DOHH2 (cell line): ENCODE measurements at regions not wholly inside any gene's neighbourhood (a gene's known extent, or its start where the extent isn't known, plus 50 kb on each side); places are given as distances from the start of the nearest gene placed in this dataset.

ENCODE experiments used
- EZH2phosphoT487 ChIP-seq: fragments of 200-600 bp; sonication (generic); IDR thresholded peaks from 2 replicates; pipeline ENCODE4 v1.6.1; 2017; ENCODE audit warnings: borderline replicate concordance, mild to moderate bottlenecking, antibody characterized with exemption, low read length, moderate library complexity, mixed read lengths
- TF ChIP-seq, protein P1 (sequence below): fragments of 200-600 bp; sonication (generic); IDR thresholded peaks from one replicate; pipeline ENCODE4 v1.5.1; 2014; ENCODE audit warnings: antibody characterized with exemption, mild to moderate bottlenecking, low read depth, low read length; ENCODE audit not compliant: poor library complexity, severe bottlenecking

DNA sequence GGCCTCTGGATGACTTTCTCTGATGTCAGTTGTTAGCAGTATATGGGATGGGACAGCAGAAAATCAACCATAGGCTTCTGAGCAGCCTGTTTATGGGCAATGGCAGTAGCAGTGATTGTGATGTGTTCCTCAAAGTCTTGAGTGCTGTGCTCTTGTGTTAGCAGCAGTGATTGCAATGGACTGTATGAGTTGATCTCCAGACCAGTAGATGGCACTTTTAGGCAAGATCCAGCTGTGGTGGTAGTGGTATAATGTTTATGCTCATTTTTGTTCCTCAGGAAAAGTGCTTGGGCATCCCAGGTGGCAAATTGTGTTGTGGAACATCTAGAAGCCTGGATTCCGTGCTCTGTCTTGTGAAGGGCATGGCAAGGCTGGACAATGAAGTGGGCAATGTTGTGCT, 181.6 kb upstream of the SYNCRIP start:
- TF ChIP-seq, protein P1, sequence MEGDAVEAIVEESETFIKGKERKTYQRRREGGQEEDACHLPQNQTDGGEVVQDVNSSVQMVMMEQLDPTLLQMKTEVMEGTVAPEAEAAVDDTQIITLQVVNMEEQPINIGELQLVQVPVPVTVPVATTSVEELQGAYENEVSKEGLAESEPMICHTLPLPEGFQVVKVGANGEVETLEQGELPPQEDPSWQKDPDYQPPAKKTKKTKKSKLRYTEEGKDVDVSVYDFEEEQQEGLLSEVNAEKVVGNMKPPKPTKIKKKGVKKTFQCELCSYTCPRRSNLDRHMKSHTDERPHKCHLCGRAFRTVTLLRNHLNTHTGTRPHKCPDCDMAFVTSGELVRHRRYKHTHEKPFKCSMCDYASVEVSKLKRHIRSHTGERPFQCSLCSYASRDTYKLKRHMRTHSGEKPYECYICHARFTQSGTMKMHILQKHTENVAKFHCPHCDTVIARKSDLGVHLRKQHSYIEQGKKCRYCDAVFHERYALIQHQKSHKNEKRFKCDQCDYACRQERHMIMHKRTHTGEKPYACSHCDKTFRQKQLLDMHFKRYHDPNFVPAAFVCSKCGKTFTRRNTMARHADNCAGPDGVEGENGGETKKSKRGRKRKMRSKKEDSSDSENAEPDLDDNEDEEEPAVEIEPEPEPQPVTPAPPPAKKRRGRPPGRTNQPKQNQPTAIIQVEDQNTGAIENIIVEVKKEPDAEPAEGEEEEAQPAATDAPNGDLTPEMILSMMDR = no peak
- TF ChIP-seq EZH2phosphoT487 = no peak
